Hepatic stellate cell (primary cell): ENCODE measurements at regions not wholly inside any gene's neighbourhood (a gene's known extent, or its start where the extent isn't known, plus 50 kb on each side); places are given as distances from the start of the nearest gene placed in this dataset.
A peak's percentile ranks its signal among the peaks of the same experiment; 100 is the strongest.
"Not testable (repeated sequence)": the region's sequence is repeated elsewhere in the genome, so short reads cannot be mapped to it uniquely, and the experiment has no call there.

Source experiments
- DNase-seq: peaks from one replicate; pipeline ENCODE4 v3.0.0; 2011; ENCODE audit warnings: low spot score

- no peak for DNase-seq
Observed at GRCh38 chr11:122022646-122023045, 93.4 kb downstream of the BLID start.

GRCh38 chr11:122020902-122021301 lies 95.1 kb downstream of the BLID start:
- DNase-seq, result no peak

- DNase-seq, result no peak
Observed at GRCh38 chr11:122019908-122020694, 95.9 kb downstream of the BLID start.

GRCh38 chr11:122007601-122008071 lies 108.4 kb downstream of the BLID start:
- no peak for DNase-seq

- DNase-seq, result no peak
Observed at GRCh38 chr11:122004446-122004845, 111.6 kb downstream of the BLID start.

GRCh38 chr11:122002926-122003325 lies 113.1 kb downstream of the BLID start:
- DNase-seq, result no peak

GRCh38 chr11:122002047-122002446 lies 114.0 kb downstream of the BLID start:
- no peak for DNase-seq

GRCh38 chr11:121999651-122000050 lies 116.4 kb downstream of the BLID start:
- DNase-seq, result no peak

GRCh38 chr11:121996574-121996973 lies 119.4 kb downstream of the BLID start:
- DNase-seq, result no peak

GRCh38 chr11:121983901-121984300 lies 132.1 kb downstream of the BLID start:
- DNase-seq, result no peak

- DNase-seq, result not testable (repeated sequence)
Observed at GRCh38 chr11:121977914-121978313, 138.1 kb downstream of the BLID start.

GRCh38 chr11:121968638-121969037 lies 147.4 kb downstream of the BLID start:
- DNase-seq, result no peak

GRCh38 chr11:121967131-121967704 lies 148.8 kb downstream of the BLID start:
- DNase-seq, result no peak

- no peak for DNase-seq
Observed at GRCh38 chr11:121965330-121965729, 150.7 kb downstream of the BLID start.

- peak; percentile 23 for DNase-seq
Observed at GRCh38 chr11:121964591-121964990, 151.4 kb downstream of the BLID start.

GRCh38 chr11:121963846-121964245 lies 152.2 kb downstream of the BLID start:
- DNase-seq, result not testable (repeated sequence)

GRCh38 chr11:121961321-121961801 lies 154.7 kb downstream of the BLID start:
- peak; percentile 9 for DNase-seq

GRCh38 chr11:121958971-121959325 lies 157.1 kb downstream of the BLID start:
- DNase-seq, result no peak

GRCh38 chr11:121958323-121958970 lies 157.6 kb downstream of the BLID start:
- DNase-seq, result no peak

- DNase-seq, result no peak
Observed at GRCh38 chr11:121953122-121953521, 162.9 kb downstream of the BLID start.

GRCh38 chr11:121950160-121950559 lies 165.9 kb downstream of the BLID start:
- DNase-seq, result no peak

- DNase-seq, result no peak
Observed at GRCh38 chr11:121946514-121946913, 169.5 kb downstream of the BLID start.
